ENCODE measurements at regions not wholly inside any gene's neighbourhood (a gene's known extent, or its start where the extent isn't known, plus 50 kb on each side); places are given as distances from the start of the nearest gene placed in this dataset.

- peaks cover 5% of the 10 kb centered on the region in 2 donors for H3K9me3 ChIP-seq (ENCODE audit: control insufficient read depth in 2 of 2, low read length in 2 of 2)
- H3K27me3 ChIP-seq (ENCODE audit: control insufficient read depth in 1 of 2, insufficient read depth in 2 of 2, low read length in 2 of 2): peaks cover 0 to 7% of the 10 kb centered on the region in 2 donors
- H3K4me3 ChIP-seq (ENCODE audit: low read length in 2 of 2): no peak overlapping the region
- H3K36me3 ChIP-seq (ENCODE audit: control insufficient read depth in 2 of 2, insufficient read depth in 2 of 2, low read length in 2 of 2): no peaks in the 10 kb centered on the region
- no peak overlapping the region for H3K27ac ChIP-seq (ENCODE audit: low read length)
- H3K4me1 ChIP-seq (ENCODE audit: control insufficient read depth, insufficient read depth, low read length): no peaks in the 10 kb centered on the region
- no peak overlapping the region for H3K9ac ChIP-seq (ENCODE audit: low read length in 2 of 2)
Observed at GRCh38 chr9:97747201-97747965, 50.2 kb upstream of the XPA start.

GRCh38 chr9:97748525-97748924 is 51.4 kb upstream of the XPA start:
- H3K27me3 ChIP-seq (ENCODE audit: control insufficient read depth in 1 of 2, insufficient read depth in 2 of 2, low read length in 2 of 2): peaks cover 0 to 7% of the 10 kb centered on the region in 2 donors
- H3K9ac ChIP-seq (ENCODE audit: low read length in 2 of 2): no peak overlapping the region
- H3K4me3 ChIP-seq (ENCODE audit: low read length in 2 of 2): no peak overlapping the region
- H3K27ac ChIP-seq (ENCODE audit: low read length): no peak overlapping the region
- peaks cover 0 to 2% of the 10 kb centered on the region in 2 donors for H3K9me3 ChIP-seq (ENCODE audit: control insufficient read depth in 2 of 2, low read length in 2 of 2)
- no peaks in the 10 kb centered on the region for H3K4me1 ChIP-seq (ENCODE audit: control insufficient read depth, insufficient read depth, low read length)
- H3K36me3 ChIP-seq (ENCODE audit: control insufficient read depth in 2 of 2, insufficient read depth in 2 of 2, low read length in 2 of 2): no peaks in the 10 kb centered on the region

- Histone ChIP-seq H3K4me1 (ENCODE audit: control insufficient read depth, insufficient read depth, low read length) (no peaks in the 10 kb centered on the region), H3K27me3 (ENCODE audit: control insufficient read depth in 1 of 2, insufficient read depth in 2 of 2, low read length in 2 of 2) (peaks cover 0 to 7% of the 10 kb centered on the region in 2 donors), H3K27ac (ENCODE audit: low read length) (no peak overlapping the region), H3K9ac (ENCODE audit: low read length in 2 of 2) (no peak overlapping the region), H3K36me3 (ENCODE audit: control insufficient read depth in 2 of 2, insufficient read depth in 2 of 2, low read length in 2 of 2) (no peaks in the 10 kb centered on the region), H3K4me3 (ENCODE audit: low read length in 2 of 2) (no peak overlapping the region), H3K9me3 (ENCODE audit: control insufficient read depth in 2 of 2, low read length in 2 of 2) (no peaks in the 10 kb centered on the region)
Observed at GRCh38 chr9:97749928-97750327, 52.8 kb upstream of the XPA start.

- no peak overlapping the region for H3K4me3 ChIP-seq (ENCODE audit: low read length in 2 of 2)
- H3K36me3 ChIP-seq (ENCODE audit: control insufficient read depth in 2 of 2, insufficient read depth in 2 of 2, low read length in 2 of 2): no peaks in the 10 kb centered on the region
- no peaks in the 10 kb centered on the region for H3K4me1 ChIP-seq (ENCODE audit: control insufficient read depth, insufficient read depth, low read length)
- H3K9me3 ChIP-seq (ENCODE audit: control insufficient read depth in 2 of 2, low read length in 2 of 2): no peaks in the 10 kb centered on the region
- peaks cover 0 to 2% of the 10 kb centered on the region in 2 donors for H3K27me3 ChIP-seq (ENCODE audit: control insufficient read depth in 1 of 2, insufficient read depth in 2 of 2, low read length in 2 of 2)
- H3K27ac ChIP-seq (ENCODE audit: low read length): no peak overlapping the region
- H3K9ac ChIP-seq (ENCODE audit: low read length in 2 of 2): no peak overlapping the region
Observed at GRCh38 chr9:97751531-97751930, 54.4 kb upstream of the XPA start.

GRCh38 chr9:97752274-97752673 is 55.1 kb upstream of the XPA start:
- H3K36me3 ChIP-seq (ENCODE audit: control insufficient read depth in 2 of 2, insufficient read depth in 2 of 2, low read length in 2 of 2): no peaks in the 10 kb centered on the region
- H3K9ac ChIP-seq (ENCODE audit: low read length in 2 of 2): no peak overlapping the region
- no peaks in the 10 kb centered on the region for H3K9me3 ChIP-seq (ENCODE audit: control insufficient read depth in 2 of 2, low read length in 2 of 2)
- no peak overlapping the region for H3K27ac ChIP-seq (ENCODE audit: low read length)
- no peak overlapping the region for H3K4me3 ChIP-seq (ENCODE audit: low read length in 2 of 2)
- no peaks in the 10 kb centered on the region for H3K4me1 ChIP-seq (ENCODE audit: control insufficient read depth, insufficient read depth, low read length)
- peaks cover 0 to 2% of the 10 kb centered on the region in 2 donors for H3K27me3 ChIP-seq (ENCODE audit: control insufficient read depth in 1 of 2, insufficient read depth in 2 of 2, low read length in 2 of 2)

GRCh38 chr9:97753364-97753763 is 56.2 kb upstream of the XPA start:
- Histone ChIP-seq H3K27ac (ENCODE audit: low read length) (no peak overlapping the region), H3K36me3 (ENCODE audit: control insufficient read depth in 2 of 2, insufficient read depth in 2 of 2, low read length in 2 of 2) (no peaks in the 10 kb centered on the region), H3K4me3 (ENCODE audit: low read length in 2 of 2) (no peak overlapping the region), H3K9me3 (ENCODE audit: control insufficient read depth in 2 of 2, low read length in 2 of 2) (no peaks in the 10 kb centered on the region), H3K27me3 (ENCODE audit: control insufficient read depth in 1 of 2, insufficient read depth in 2 of 2, low read length in 2 of 2) (peaks cover 2 to 3% of the 10 kb centered on the region in 2 donors), H3K4me1 (ENCODE audit: control insufficient read depth, insufficient read depth, low read length) (no peaks in the 10 kb centered on the region), H3K9ac (ENCODE audit: low read length in 2 of 2) (no peak overlapping the region)

GRCh38 chr9:97753975-97754374 is 56.8 kb upstream of the XPA start:
- no peaks in the 10 kb centered on the region for H3K9me3 ChIP-seq (ENCODE audit: control insufficient read depth in 2 of 2, low read length in 2 of 2)
- H3K27me3 ChIP-seq (ENCODE audit: control insufficient read depth in 1 of 2, insufficient read depth in 2 of 2, low read length in 2 of 2): peaks cover 2 to 4% of the 10 kb centered on the region in 2 donors
- H3K4me3 ChIP-seq (ENCODE audit: low read length in 2 of 2): no peak overlapping the region
- H3K4me1 ChIP-seq (ENCODE audit: control insufficient read depth, insufficient read depth, low read length): no peaks in the 10 kb centered on the region
- H3K9ac ChIP-seq (ENCODE audit: low read length in 2 of 2): no peak overlapping the region
- H3K36me3 ChIP-seq (ENCODE audit: control insufficient read depth in 2 of 2, insufficient read depth in 2 of 2, low read length in 2 of 2): no peaks in the 10 kb centered on the region
- no peak overlapping the region for H3K27ac ChIP-seq (ENCODE audit: low read length)

- H3K9me3 ChIP-seq (ENCODE audit: control insufficient read depth in 2 of 2, low read length in 2 of 2): no peaks in the 10 kb centered on the region
Observed at GRCh38 chr9:97755618-97756267, 58.6 kb upstream of the XPA start.

GRCh38 chr9:97756991-97757390 is 59.9 kb upstream of the XPA start:
- Histone ChIP-seq H3K36me3 (ENCODE audit: control insufficient read depth in 2 of 2, insufficient read depth in 2 of 2, low read length in 2 of 2) (no peaks in the 10 kb centered on the region), H3K4me3 (ENCODE audit: low read length in 2 of 2) (no peak overlapping the region), H3K27me3 (ENCODE audit: control insufficient read depth in 1 of 2, insufficient read depth in 2 of 2, low read length in 2 of 2) (peaks cover 8 to 9% of the 10 kb centered on the region in 2 donors), H3K9me3 (ENCODE audit: control insufficient read depth in 2 of 2, low read length in 2 of 2) (no peaks in the 10 kb centered on the region), H3K4me1 (ENCODE audit: control insufficient read depth, insufficient read depth, low read length) (peaks cover 2% of the 10 kb centered on the region), H3K27ac (ENCODE audit: low read length) (no peak overlapping the region), H3K9ac (ENCODE audit: low read length in 2 of 2) (no peak overlapping the region)

More at GRCh38 chr9:97755618-97756267, 58.6 kb upstream of the XPA start:
- Histone ChIP-seq H3K4me1 (ENCODE audit: control insufficient read depth, insufficient read depth, low read length) (peaks cover 2% of the 10 kb centered on the region), H3K9ac (ENCODE audit: low read length in 2 of 2) (no peak overlapping the region), H3K4me3 (ENCODE audit: low read length in 2 of 2) (no peak overlapping the region), H3K36me3 (ENCODE audit: control insufficient read depth in 2 of 2, insufficient read depth in 2 of 2, low read length in 2 of 2) (no peaks in the 10 kb centered on the region), H3K27ac (ENCODE audit: low read length) (no peak overlapping the region), H3K27me3 (ENCODE audit: control insufficient read depth in 1 of 2, insufficient read depth in 2 of 2, low read length in 2 of 2) (peaks cover 4% of the 10 kb centered on the region in 2 donors)

- Histone ChIP-seq H3K27me3 (ENCODE audit: control insufficient read depth in 1 of 2, insufficient read depth in 2 of 2, low read length in 2 of 2) (peaks cover 8 to 9% of the 10 kb centered on the region in 2 donors), H3K36me3 (ENCODE audit: control insufficient read depth in 2 of 2, insufficient read depth in 2 of 2, low read length in 2 of 2) (no peaks in the 10 kb centered on the region), H3K4me1 (ENCODE audit: control insufficient read depth, insufficient read depth, low read length) (peaks cover 2% of the 10 kb centered on the region), H3K9ac (ENCODE audit: low read length in 2 of 2) (no peak overlapping the region), H3K4me3 (ENCODE audit: low read length in 2 of 2) (no peak overlapping the region), H3K9me3 (ENCODE audit: control insufficient read depth in 2 of 2, low read length in 2 of 2) (no peaks in the 10 kb centered on the region), H3K27ac (ENCODE audit: low read length) (no peak overlapping the region)
Observed at GRCh38 chr9:97758334-97758916, 61.3 kb upstream of the XPA start.

All from stomach smooth muscle (tissue), 2 donors.